Activated CD4-positive, alpha-beta T cell treated with anti-CD3 and anti-CD28 coated beads for 36 hours (primary cell): ENCODE measurements at regions not wholly inside any gene's neighbourhood (a gene's known extent, or its start where the extent isn't known, plus 50 kb on each side); places are given as distances from the start of the nearest gene placed in this dataset.

Source experiments
- ATAC-seq: fragments of 200-7000 bp; cut with Tn5 transposase; one replicate; pipeline ENCODE4 v1.10.0; 2021; ENCODE audit warnings: mild to moderate bottlenecking, moderate library complexity
- CTCF ChIA-PET: fragments of 350-600 bp; sonication (Branson Sonifier 250); formaldehyde crosslinking; loops from one replicate; lab custom pipeline; 2021; ENCODE audit warnings: antibody characterized with exemption; lab: Charles Lee
- POLR2A ChIA-PET: fragments of 350-600 bp; sonication (Branson Sonifier 250); formaldehyde crosslinking; loops from one replicate; lab custom pipeline; 2021; ENCODE audit warnings: antibody characterized with exemption, inconsistent platforms; lab: Charles Lee
- DNase-seq: peaks from one replicate; pipeline ENCODE4 v3.0.0-alpha.2; 2020
- H3K27ac Mint-ChIP-seq: one replicate; pipeline ENCODE4 v1.8.0; 2021; ENCODE audit warnings: mixed read lengths
- H3K27me3 Mint-ChIP-seq: one replicate; pipeline ENCODE4 v1.8.0; 2021; ENCODE audit warnings: mixed read lengths
- H3K36me3 Mint-ChIP-seq: one replicate; pipeline ENCODE4 v1.8.0; 2021; ENCODE audit warnings: low read depth, mixed read lengths
- H3K4me1 Mint-ChIP-seq: one replicate; pipeline ENCODE4 v1.8.0; 2021; ENCODE audit warnings: mixed read lengths
- H3K4me3 Mint-ChIP-seq: one replicate; pipeline ENCODE4 v1.8.0; 2021; ENCODE audit warnings: mild to moderate bottlenecking, moderate library complexity, mixed read lengths
- H3K9me3 Mint-ChIP-seq: one replicate; pipeline ENCODE4 v1.8.0; 2021; ENCODE audit warnings: low read depth, mixed read lengths
- intact Hi-C, 2 experiments: fragments of 100-400 bp; cut with DNase I in 1 of 2; cut with micrococcal nuclease in 1 of 2; formaldehyde crosslinking; loops; one replicate each; pipeline versions ENCODE4 v1.14.2 to v1.15.1; 2022 to 2024; cut with DNase I, micrococcal nuclease

DNA sequence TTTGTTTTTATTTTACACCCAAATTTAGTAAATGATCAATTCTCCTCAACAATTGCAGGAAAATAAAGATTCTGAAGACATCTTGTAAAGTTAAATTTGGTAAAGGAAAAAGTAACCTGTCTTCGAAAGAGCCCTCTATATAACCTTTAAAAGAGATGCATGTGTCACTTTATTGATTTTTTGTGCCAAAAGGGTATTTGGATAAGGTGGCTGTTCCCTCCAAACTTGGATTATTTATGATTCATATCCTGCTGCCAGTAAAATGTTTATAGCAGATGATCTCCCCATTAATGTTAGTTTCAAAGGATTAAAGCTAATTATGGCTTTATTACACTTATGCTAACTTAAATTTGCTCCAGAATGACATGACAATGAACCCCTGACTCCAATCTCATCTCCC lies 98.8 kb downstream of the DUSP6 start:
- ATAC-seq (no peak), DNase-seq (no peak)
- peaks cover 45% of the 10 kb centered on the region for H3K4me1 Mint-ChIP-seq
- ChIA-PET POLR2A (no interaction called here), CTCF (interaction anchor here (0.7 to 1.9 kb wide), 2 partner anchors 9 to 189 kb away, joined by 3 to 4 read pairs; no protein-coding TSS in a partner anchor)
- H3K4me3 Mint-ChIP-seq = no peak overlapping the region
- intact Hi-C loops = loop anchor here in 1 of 2 experiments (5.0 kb wide), 1 partner anchor 181 kb away; no protein-coding TSS in a partner anchor
- H3K27me3 Mint-ChIP-seq = no peaks in the 10 kb centered on the region
- peaks cover 14% of the 10 kb centered on the region for H3K9me3 Mint-ChIP-seq
- H3K27ac Mint-ChIP-seq = no peak overlapping the region
- peaks cover 7% of the 10 kb centered on the region for H3K36me3 Mint-ChIP-seq

DNA sequence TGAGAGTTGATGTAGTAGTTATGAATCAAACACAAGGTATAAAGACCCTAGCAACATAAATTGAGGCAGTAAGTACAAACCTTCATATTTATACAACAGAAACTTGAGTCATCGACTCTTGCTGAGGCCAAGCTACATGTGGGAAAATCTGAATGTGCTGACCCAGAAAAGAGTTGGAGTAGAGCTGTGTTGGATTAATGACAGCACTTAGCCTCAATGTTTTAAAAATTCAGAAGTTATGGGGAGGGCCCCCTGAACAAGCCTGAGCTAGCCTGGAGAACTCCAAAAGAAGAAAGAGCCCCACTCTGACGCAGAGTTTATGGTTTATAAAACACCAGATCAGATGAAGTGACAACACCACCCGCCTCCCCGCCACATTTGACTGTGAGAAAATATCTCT lies 100.0 kb downstream of the DUSP6 start:
- Mint-ChIP-seq H3K4me3 (no peak overlapping the region), H3K9me3 (peaks cover 7% of the 10 kb centered on the region), H3K4me1 (peaks cover 40% of the 10 kb centered on the region), H3K36me3 (peaks cover 3% of the 10 kb centered on the region), H3K27me3 (no peaks in the 10 kb centered on the region), H3K27ac (peak overlapping the region; percentile 76)
- intact Hi-C loops = loop anchor here in 1 of 2 experiments (5.0 kb wide), 1 partner anchor 180 kb away; no protein-coding TSS in a partner anchor
- POLR2A ChIA-PET = no interaction called here
- peak; percentile 67 for ATAC-seq
- CTCF ChIA-PET = interaction anchor here (1.3 to 1.9 kb wide), 3 partner anchors 7 to 105 kb away, joined by 3 to 6 read pairs (median 4); no protein-coding TSS in a partner anchor
- DNase-seq = peak; percentile 24

- no peaks in the 10 kb centered on the region for H3K27me3 Mint-ChIP-seq
- CTCF ChIA-PET = interaction anchor here (1.3 to 1.9 kb wide), 3 partner anchors 7 to 106 kb away, joined by 3 to 6 read pairs (median 4); no protein-coding TSS in a partner anchor
- H3K9me3 Mint-ChIP-seq = peaks cover 7% of the 10 kb centered on the region
- peaks cover 3% of the 10 kb centered on the region for H3K36me3 Mint-ChIP-seq
- peaks cover 40% of the 10 kb centered on the region for H3K4me1 Mint-ChIP-seq
- POLR2A ChIA-PET = no interaction called here
- H3K27ac Mint-ChIP-seq = peak overlapping the region; percentile 76
- intact Hi-C loops = loop anchor here in 1 of 2 experiments (5.0 kb wide), 1 partner anchor 179 kb away; no protein-coding TSS in a partner anchor
- ATAC-seq (peak; percentile 81), DNase-seq (peak; percentile 22)
- no peak overlapping the region for H3K4me3 Mint-ChIP-seq
Measured at GRCh38 chr12:89251342-89252271, 100.7 kb downstream of the DUSP6 start.

- ChIA-PET CTCF (no interaction called here), POLR2A (no interaction called here)
- intact Hi-C loops = loop anchor here in 1 of 2 experiments (5.0 kb wide), 1 partner anchor 178 kb away; no protein-coding TSS in a partner anchor
- peaks cover 3% of the 10 kb centered on the region for H3K36me3 Mint-ChIP-seq
- H3K27ac Mint-ChIP-seq = peak overlapping the region; percentile 26
- no peaks in the 10 kb centered on the region for H3K27me3 Mint-ChIP-seq
- DNase-seq (no peak), ATAC-seq (peak; percentile 37)
- H3K4me3 Mint-ChIP-seq = no peak overlapping the region
- H3K4me1 Mint-ChIP-seq = peaks cover 46% of the 10 kb centered on the region
- peaks cover 7% of the 10 kb centered on the region for H3K9me3 Mint-ChIP-seq
Measured at GRCh38 chr12:89250636-89251035, 101.7 kb downstream of the DUSP6 start.

- Mint-ChIP-seq H3K27me3 (no peaks in the 10 kb centered on the region), H3K27ac (no peak overlapping the region), H3K9me3 (peaks cover 7% of the 10 kb centered on the region), H3K4me1 (peaks cover 50% of the 10 kb centered on the region), H3K4me3 (no peak overlapping the region), H3K36me3 (peaks cover 3% of the 10 kb centered on the region)
- ATAC-seq = no peak
- no peak for DNase-seq
- POLR2A ChIA-PET = no interaction called here
- intact Hi-C loops = loop anchor here in 1 of 2 experiments (5.0 kb wide), 1 partner anchor 178 kb away; no protein-coding TSS in a partner anchor
- CTCF ChIA-PET = no interaction called here
Measured at GRCh38 chr12:89250213-89250612, 102.1 kb downstream of the DUSP6 start.

GRCh38 chr12:89247967-89248366 lies 104.3 kb downstream of the DUSP6 start:
- POLR2A ChIA-PET = no interaction called here

DNA sequence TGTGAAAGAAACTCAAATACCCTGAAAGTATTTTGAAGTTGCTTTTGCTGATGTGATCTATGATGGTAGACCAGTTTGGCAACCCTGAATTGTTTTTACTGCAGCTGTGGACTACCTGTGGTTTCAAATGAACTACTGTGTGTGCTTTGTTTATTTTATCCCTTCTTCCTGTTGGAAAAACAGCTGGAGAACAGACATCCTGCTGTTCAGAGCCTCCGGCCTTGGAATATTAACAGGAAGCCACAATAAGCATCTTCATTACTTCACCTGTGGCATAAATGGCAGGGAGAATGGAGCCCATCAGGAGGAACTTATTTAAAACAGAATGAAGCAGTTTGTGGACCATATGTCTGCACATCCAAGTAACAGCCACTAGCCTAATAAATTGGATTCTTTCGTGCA lies 104.8 kb downstream of the DUSP6 start:
- H3K27me3 Mint-ChIP-seq = no peaks in the 10 kb centered on the region
- H3K9me3 Mint-ChIP-seq = peaks cover 4% of the 10 kb centered on the region
- no peak overlapping the region for H3K4me3 Mint-ChIP-seq
- peaks cover 3% of the 10 kb centered on the region for H3K36me3 Mint-ChIP-seq
- H3K4me1 Mint-ChIP-seq = peaks cover 61% of the 10 kb centered on the region
- ATAC-seq (no peak), DNase-seq (no peak)
- H3K27ac Mint-ChIP-seq = no peak overlapping the region
- intact Hi-C loops = loop anchor here in 1 of 2 experiments (5.0 kb wide), 1 partner anchor 280 kb away; the partner anchor contains the start of gene POC1B
- POLR2A ChIA-PET = no interaction called here
- CTCF ChIA-PET = interaction anchor here (0.9 to 1.6 kb wide), 2 partner anchors 9 to 22 kb away, joined by 3 to 4 read pairs; no protein-coding TSS in a partner anchor

More at GRCh38 chr12:89247967-89248366, 104.3 kb downstream of the DUSP6 start:
- Mint-ChIP-seq H3K4me1 (peaks cover 63% of the 10 kb centered on the region), H3K36me3 (peaks cover 3% of the 10 kb centered on the region), H3K27me3 (no peaks in the 10 kb centered on the region), H3K27ac (no peak overlapping the region), H3K9me3 (peaks cover 4% of the 10 kb centered on the region), H3K4me3 (no peak overlapping the region)
- CTCF ChIA-PET = interaction anchor here (0.9 to 1.6 kb wide), 2 partner anchors 9 to 23 kb away, joined by 3 to 4 read pairs; no protein-coding TSS in a partner anchor
- intact Hi-C loops = loop anchor here in 1 of 2 experiments (5.0 kb wide), 1 partner anchor 279 kb away; the partner anchor contains the start of gene POC1B
- DNase-seq = no peak
- no peak for ATAC-seq

GRCh38 chr12:89245090-89245489 lies 107.2 kb downstream of the DUSP6 start:
- peak; percentile 47 for DNase-seq
- no peaks in the 10 kb centered on the region for H3K36me3 Mint-ChIP-seq
- ATAC-seq = peak; percentile 71
- CTCF ChIA-PET = interaction anchor here (0.8 to 2.1 kb wide), 10 partner anchors 8 to 282 kb away, joined by 3 to 12 read pairs (median 4); no protein-coding TSS in a partner anchor
- peak overlapping the region; percentile 27 for H3K4me3 Mint-ChIP-seq
- intact Hi-C loops = loop anchor here (2.0 to 5.0 kb wide), 4 partner anchors 82 to 282 kb away; partner anchors contain the start of genes DUSP6 (in 2 of the 2) and POC1B (in 1 of the 2)
- peaks cover 39% of the 10 kb centered on the region for H3K4me1 Mint-ChIP-seq
- POLR2A ChIA-PET = interaction anchor here (0.6 to 1.7 kb wide), 7 partner anchors 20 to 206 kb away, joined by 3 to 18 read pairs (median 5); partner anchors contain the start of gene DUSP6
- peak overlapping the region; percentile 84 for H3K27ac Mint-ChIP-seq
- peaks cover 8% of the 10 kb centered on the region for H3K9me3 Mint-ChIP-seq
- H3K27me3 Mint-ChIP-seq = no peaks in the 10 kb centered on the region

- Mint-ChIP-seq H3K27ac (peak overlapping the region; percentile 84), H3K4me1 (peaks cover 38% of the 10 kb centered on the region), H3K9me3 (peaks cover 8% of the 10 kb centered on the region), H3K36me3 (no peaks in the 10 kb centered on the region), H3K4me3 (peak overlapping the region; percentile 27), H3K27me3 (no peaks in the 10 kb centered on the region)
- DNase-seq (peak; percentile 48), ATAC-seq (peak; percentile 88)
- CTCF ChIA-PET = interaction anchor here (0.8 to 2.1 kb wide), 12 partner anchors 8 to 461 kb away, joined by 3 to 12 read pairs (median 4); no protein-coding TSS in a partner anchor
- POLR2A ChIA-PET = interaction anchor here (0.6 to 1.7 kb wide), 7 partner anchors 19 to 206 kb away, joined by 3 to 18 read pairs (median 5); partner anchors contain the start of gene DUSP6
- intact Hi-C loops = loop anchor here (1.0 to 2.0 kb wide), 6 partner anchors 19 to 204 kb away; partner anchors contain the start of gene DUSP6 (in 2 of the 2)
Measured at GRCh38 chr12:89244536-89244935, 107.8 kb downstream of the DUSP6 start.

- POLR2A ChIA-PET = interaction anchor here (0.9 to 1.7 kb wide), 6 partner anchors 18 to 205 kb away, joined by 3 to 18 read pairs (median 6); partner anchors contain the start of gene DUSP6
- no peak for DNase-seq
- ATAC-seq = peak; percentile 56
- no peaks in the 10 kb centered on the region for H3K27me3 Mint-ChIP-seq
- intact Hi-C loops = loop anchor here (1.0 to 2.0 kb wide), 7 partner anchors 8 to 203 kb away; partner anchors contain the start of gene DUSP6 (in 2 of the 2)
- peaks cover 45% of the 10 kb centered on the region for H3K4me1 Mint-ChIP-seq
- H3K27ac Mint-ChIP-seq = peak overlapping the region; percentile 84
- H3K9me3 Mint-ChIP-seq = peaks cover 8% of the 10 kb centered on the region
- CTCF ChIA-PET = interaction anchor here (0.6 to 2.1 kb wide), 14 partner anchors 9 to 462 kb away, joined by 3 to 12 read pairs (median 3); partner anchors contain the start of gene DUSP6
- no peak overlapping the region for H3K4me3 Mint-ChIP-seq
- no peaks in the 10 kb centered on the region for H3K36me3 Mint-ChIP-seq
Measured at GRCh38 chr12:89243771-89244170, 108.5 kb downstream of the DUSP6 start.
